RWPE1 (cell line): ENCODE measurements at regions not wholly inside any gene's neighbourhood (a gene's known extent, or its start where the extent isn't known, plus 50 kb on each side); places are given as distances from the start of the nearest gene placed in this dataset.

Experiments used
- CTCF ChIA-PET: fragments of 350-600 bp; sonication (Branson Sonifier 250); formaldehyde crosslinking; extraction: SDS; loops from one replicate; lab custom pipeline; 2021; lab: Yijun Ruan, JAX
- POLR2A ChIA-PET: fragments of 400-600 bp; formaldehyde crosslinking; extraction: SDS; loops from one replicate; lab custom pipeline; 2020; ENCODE audit warnings: antibody characterized with exemption; ENCODE audit not compliant: low non-redundant PET; lab: Yijun Ruan, JAX
- DNase-seq: peaks from one replicate; pipeline ENCODE4 v3.0.0; 2012; ENCODE audit warnings: low spot score
- H3K27ac ChIP-seq: fragments of 450-650 bp; 2 replicates; pipeline ENCODE4 v1.5.1; 2017
- TF ChIP-seq, protein P1 (sequence below): fragments of 450-650 bp; conservative IDR thresholded peaks from 2 replicates; pipeline ENCODE4 v1.5.1; 2017; ENCODE audit warnings: low read depth, mild to moderate bottlenecking

DNA sequence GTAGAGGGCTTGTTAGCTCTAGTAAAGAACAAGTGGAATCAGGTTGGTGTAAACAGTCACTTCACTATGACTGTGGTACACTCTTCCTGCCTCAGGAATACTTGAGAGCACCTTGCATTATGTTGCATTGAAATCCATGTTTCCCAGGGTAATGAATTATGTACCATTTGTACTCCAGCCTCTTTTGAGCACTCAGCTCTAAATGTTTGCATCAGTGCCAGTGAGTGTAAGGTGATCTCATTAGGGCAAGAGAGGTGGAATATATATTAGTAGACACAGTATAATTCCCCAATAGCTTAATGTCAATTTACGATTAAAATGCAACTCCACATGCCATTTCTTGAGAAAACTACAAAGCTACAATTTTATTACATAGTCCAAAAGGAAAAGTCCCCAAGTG, 319.6 kb upstream of the POU3F2 start:
- no peak overlapping the region for H3K27ac ChIP-seq
- ChIA-PET POLR2A (no interaction called here), CTCF (no interaction called here)
- DNase-seq = no peak
- TF ChIP-seq, protein P1, sequence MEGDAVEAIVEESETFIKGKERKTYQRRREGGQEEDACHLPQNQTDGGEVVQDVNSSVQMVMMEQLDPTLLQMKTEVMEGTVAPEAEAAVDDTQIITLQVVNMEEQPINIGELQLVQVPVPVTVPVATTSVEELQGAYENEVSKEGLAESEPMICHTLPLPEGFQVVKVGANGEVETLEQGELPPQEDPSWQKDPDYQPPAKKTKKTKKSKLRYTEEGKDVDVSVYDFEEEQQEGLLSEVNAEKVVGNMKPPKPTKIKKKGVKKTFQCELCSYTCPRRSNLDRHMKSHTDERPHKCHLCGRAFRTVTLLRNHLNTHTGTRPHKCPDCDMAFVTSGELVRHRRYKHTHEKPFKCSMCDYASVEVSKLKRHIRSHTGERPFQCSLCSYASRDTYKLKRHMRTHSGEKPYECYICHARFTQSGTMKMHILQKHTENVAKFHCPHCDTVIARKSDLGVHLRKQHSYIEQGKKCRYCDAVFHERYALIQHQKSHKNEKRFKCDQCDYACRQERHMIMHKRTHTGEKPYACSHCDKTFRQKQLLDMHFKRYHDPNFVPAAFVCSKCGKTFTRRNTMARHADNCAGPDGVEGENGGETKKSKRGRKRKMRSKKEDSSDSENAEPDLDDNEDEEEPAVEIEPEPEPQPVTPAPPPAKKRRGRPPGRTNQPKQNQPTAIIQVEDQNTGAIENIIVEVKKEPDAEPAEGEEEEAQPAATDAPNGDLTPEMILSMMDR = no peak

DNA sequence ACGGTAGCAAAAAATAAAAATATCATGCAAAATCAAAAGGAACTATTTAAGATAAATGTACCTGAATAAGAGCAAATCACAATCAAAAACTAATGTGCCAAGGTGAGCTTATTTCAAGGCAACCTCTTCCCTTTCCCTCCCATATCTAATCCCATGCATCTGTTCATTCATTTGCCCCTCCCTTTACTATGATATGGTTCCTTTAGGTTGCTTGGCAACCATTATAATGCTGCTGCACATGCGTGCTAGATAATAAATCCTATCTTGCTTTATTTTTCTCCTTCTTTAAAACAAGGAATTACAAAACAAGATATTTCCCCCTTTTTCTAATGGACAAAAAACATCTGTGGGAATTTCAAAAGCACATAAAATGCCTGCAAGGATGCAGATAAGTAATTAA, 318.2 kb upstream of the POU3F2 start:
- ChIA-PET CTCF (interaction anchor here (0.7 kb wide), 1 partner anchor 23 kb away, joined by 3 read pairs; no protein-coding TSS in a partner anchor), POLR2A (no interaction called here)
- H3K27ac ChIP-seq = no peak overlapping the region
- TF ChIP-seq, protein P1 = no peak
- DNase-seq = no peak

DNA sequence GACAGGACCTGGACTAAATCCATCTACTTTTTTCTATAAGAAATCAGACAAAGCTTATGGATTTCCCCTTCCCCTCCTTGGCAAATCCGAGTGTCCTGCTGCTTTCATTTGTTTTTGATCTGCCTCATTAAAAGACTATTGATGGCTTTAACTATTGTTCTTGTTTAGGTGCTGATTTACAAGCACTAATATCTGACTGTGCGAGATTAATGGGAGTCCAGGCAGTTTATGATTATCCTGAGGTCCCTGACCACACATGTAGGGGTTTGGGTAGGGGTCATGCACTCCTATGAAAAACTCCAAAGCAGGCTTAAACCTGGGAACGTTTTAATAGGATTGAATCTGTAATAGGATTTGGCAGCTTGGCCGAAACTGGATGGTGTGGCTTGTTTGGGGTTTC, 317.5 kb upstream of the POU3F2 start:
- ChIA-PET CTCF (no interaction called here), POLR2A (no interaction called here)
- TF ChIP-seq, protein P1 = no peak
- no peak overlapping the region for H3K27ac ChIP-seq
- DNase-seq = no peak

DNA sequence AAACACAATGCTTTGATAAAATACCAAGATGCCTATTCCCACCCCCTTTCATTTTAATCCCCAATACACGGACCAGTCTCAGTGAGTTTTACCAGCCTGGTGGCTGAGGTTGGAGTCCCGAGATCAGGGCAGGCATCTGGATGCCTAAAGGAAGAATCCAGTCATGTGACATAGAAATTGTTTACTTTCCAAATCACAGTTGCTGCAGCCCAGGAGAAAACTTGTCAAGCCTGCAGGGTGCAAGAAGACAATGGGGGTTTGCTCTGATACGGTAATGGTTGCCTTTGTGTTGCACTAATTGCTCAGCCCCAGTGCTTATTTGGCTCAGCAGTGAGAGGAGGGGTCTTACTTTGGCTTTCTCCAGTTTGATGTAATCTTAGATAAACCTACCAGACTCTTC, 308.5 kb upstream of the POU3F2 start:
- ChIA-PET POLR2A (no interaction called here), CTCF (no interaction called here)
- no peak for DNase-seq

DNA sequence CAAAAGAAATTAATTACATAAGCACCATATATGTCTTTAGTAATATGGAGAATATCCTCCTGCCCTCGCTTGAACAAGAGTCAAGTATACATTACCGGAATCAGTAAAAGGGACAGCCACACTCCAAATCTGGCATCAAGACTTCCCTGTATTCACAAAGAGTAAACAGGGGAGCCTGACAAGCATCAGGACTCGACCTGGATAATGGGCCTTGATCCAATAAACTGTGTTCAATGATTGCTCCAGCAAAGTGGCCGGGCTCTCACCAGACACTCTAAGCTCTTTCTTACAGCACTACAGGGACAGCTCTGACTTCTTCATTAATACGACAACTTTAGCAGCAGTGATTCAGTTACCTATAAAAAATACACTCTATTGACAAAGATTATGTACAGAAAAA, 307.9 kb upstream of the POU3F2 start:
- ChIA-PET CTCF (no interaction called here), POLR2A (no interaction called here)
- no peak overlapping the region for H3K27ac ChIP-seq
- TF ChIP-seq, protein P1 = no peak
- DNase-seq = no peak

More for the DNA sequence above, 308.5 kb upstream of the POU3F2 start:
- TF ChIP-seq, protein P1 = no peak
- no peak overlapping the region for H3K27ac ChIP-seq

DNA sequence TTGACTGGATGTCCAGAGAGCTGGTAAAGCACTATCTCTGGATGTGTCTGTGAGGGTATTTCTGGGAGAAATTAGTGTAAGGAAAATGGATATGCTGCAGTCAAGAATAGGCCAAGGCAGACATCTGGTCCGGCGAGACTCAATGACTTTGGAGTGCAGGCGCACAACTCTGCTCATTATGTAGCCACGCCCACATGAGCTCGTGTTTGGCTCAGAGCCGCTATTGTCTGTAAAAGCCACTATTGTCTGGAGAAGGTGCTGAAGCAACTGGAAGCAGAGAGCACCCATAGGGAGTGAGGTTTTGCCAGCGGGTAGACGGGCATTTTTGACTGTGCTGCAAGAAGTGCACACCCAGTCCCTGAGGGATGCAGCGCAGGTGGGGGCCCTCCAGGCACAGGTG, 305.0 kb upstream of the POU3F2 start:
- no peak overlapping the region for H3K27ac ChIP-seq
- TF ChIP-seq, protein P1 = no peak
- CTCF ChIA-PET = interaction anchor here (0.9 kb wide), 1 partner anchor 17 kb away, joined by 5 read pairs; no protein-coding TSS in a partner anchor
- no peak for DNase-seq
- POLR2A ChIA-PET = no interaction called here
